PC-9 (cell line): ENCODE measurements at regions not wholly inside any gene's neighbourhood (a gene's known extent, or its start where the extent isn't known, plus 50 kb on each side); places are given as distances from the start of the nearest gene placed in this dataset.

Source experiments
- CTCF ChIP-seq: fragments of 200-600 bp; sonication (generic); conservative IDR thresholded peaks from 2 replicates; pipeline ENCODE4 v1.6.1; 2017; ENCODE audit warnings: mixed run types, antibody characterized with exemption, mild to moderate bottlenecking, moderate library complexity
- EZH2 ChIP-seq: fragments of 200-600 bp; sonication (generic); IDR thresholded peaks from 2 replicates; pipeline ENCODE4 v1.8.0; 2017; ENCODE audit warnings: antibody characterized with exemption, low read depth

- TF ChIP-seq CTCF (no peak), EZH2 (no peak)
These were observed 141.9 kb upstream of the FAM241A start for GRCh38 chr4:112003231-112003907.
